Activated CD8-positive, alpha-beta memory T cell treated with anti-CD3 and anti-CD28 coated beads, Interleukin-2, amount 50 U/mL, for 24 hours (primary cell): ENCODE measurements at regions not wholly inside any gene's neighbourhood (a gene's known extent, or its start where the extent isn't known, plus 50 kb on each side); places are given as distances from the start of the nearest gene placed in this dataset.
A peak's percentile ranks its signal among the peaks of the same experiment; 100 is the strongest.

Source experiments
- DNase-seq: peaks from one replicate; pipeline ENCODE4 v3.0.0-alpha.2; 2020; ENCODE audit errors: extremely low read depth

DNA sequence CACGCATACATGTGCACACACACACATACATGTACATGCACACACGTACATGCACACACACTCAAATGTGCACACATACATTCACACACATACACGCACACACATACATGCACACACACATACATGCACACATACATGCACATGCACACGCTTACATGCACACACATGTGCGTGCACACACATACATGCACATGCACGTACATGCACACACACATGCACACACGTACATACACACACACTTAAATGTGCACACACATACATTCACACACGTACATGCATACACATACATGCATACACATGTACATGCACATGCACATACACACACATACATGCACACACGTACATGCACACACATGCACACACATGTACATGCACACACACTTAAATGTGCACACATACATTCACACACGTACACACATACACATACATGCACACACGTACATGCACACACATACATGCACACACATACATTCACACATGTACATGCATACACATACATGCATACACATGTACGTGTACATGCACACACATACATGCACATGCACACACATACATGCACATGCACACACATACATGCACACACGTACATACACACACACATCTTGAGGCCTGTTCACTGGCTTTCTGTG lies 283.7 kb upstream of the ID2 start:
- DNase-seq = no peak

DNA sequence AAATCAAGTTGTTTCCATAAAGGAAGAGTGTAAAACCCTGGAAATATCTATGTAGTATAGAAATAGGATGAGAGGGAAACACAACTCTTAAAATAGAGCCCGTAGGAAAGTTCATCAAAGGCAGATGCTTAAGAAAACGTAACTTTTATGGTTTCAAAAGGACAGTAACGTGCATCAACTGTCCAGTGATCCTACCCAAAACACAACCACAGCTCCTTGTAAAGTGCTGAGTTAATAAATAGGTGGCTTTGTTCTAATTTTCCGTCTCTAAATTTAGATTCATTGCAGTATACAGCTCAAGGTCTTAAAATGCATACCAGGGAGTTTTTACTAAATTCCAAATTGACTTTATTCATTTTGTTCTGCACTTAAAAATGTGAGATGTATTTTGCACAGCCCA lies 282.1 kb upstream of the ID2 start:
- DNase-seq = no peak

DNA sequence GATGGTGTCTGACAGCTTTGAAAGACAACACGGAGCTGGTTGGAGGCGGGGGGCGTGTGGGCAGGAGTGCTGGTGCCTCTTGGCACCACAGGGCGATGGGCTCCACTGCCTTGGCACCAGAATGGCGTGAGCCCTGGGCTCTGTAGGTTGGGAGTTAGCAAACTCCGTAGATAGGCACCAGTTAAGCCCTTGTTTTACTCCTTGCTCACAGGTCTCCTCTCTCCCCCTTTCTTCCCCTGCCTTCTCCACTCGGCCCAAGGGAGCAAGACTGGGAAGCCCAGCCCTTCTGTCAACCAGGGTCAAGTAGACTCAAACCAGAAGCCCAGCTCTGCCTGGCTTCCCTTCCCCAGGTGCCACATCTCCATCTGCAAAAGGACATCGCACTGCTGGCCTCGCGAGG lies 281.7 kb upstream of the ID2 start:
- no peak for DNase-seq

DNA sequence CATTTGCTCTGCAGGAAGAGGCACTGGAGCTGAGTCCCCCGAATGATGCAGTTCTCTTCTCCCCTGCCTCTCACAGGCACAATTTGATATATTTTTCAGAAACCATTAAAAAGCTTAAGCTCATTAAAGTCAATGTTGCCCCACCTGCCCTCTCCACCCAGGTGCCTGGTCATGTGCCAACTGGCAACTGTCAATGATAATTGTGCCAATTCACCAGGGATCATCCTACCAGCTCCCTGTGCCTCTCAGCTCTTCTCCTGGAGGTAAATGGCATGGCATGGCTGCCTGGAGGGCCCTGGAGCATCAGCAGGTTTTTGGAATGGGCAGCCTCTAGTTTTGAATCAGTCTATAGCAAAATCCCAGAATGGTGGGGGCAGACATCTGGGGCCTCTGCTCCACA lies 279.6 kb upstream of the ID2 start:
- DNase-seq = no peak

DNA sequence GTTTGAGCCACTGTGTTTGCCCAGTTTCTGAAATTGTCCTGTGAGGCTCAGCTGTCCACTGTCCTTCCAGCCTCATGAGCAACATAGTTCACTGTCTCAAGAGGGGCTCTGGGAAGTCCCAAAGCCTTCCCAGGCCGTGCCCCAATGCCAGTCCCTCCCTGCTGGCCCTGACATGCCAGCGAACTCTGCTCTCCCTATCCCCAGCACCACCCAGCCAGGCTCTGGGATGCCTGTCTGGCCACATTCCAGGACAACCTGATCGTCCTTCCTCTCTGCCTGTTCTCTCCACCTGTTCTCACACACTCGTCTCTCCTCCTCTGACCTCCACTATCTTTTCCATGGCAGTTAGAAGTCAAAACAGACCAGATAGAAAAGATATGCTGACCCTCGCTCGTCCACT lies 278.0 kb upstream of the ID2 start:
- DNase-seq = no peak

DNA sequence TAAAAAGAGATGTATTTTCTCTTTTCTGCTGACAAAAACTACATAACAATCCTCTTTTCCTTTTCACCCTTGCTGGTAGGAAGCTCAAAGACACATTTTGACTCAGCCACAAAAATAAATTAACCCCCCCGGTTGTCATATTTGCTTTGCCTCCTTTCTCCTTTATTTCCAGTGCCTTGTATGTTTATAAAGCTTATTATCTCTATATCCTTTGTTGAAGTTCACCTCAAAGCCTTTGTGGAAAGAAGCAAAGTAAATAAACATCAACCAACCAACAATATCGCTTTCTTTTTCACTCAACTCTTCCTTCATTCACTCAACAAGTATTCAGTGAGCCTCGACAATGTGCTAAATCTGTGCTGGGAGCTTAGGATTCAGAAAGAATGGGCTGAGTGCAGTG lies 276.5 kb upstream of the ID2 start:
- no peak for DNase-seq

DNA sequence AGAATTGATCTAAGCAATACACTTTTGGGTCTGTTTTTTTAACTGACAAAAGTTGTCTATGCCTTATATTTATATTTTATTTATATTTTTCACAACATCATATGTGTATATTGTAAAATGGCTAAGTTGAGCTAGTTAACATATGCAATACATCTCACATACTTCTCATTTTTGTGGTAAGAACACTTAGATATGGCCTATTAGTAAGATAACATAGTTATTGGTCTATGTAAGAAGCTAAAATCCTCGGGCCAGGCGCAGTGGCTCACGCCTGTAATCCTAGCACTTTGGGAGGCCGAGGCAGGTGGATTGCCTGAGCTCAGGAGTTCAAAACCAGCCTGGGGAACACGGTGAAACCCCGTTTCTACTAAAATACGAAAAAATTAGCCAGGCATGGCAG lies 275.6 kb upstream of the ID2 start:
- no peak for DNase-seq

DNA sequence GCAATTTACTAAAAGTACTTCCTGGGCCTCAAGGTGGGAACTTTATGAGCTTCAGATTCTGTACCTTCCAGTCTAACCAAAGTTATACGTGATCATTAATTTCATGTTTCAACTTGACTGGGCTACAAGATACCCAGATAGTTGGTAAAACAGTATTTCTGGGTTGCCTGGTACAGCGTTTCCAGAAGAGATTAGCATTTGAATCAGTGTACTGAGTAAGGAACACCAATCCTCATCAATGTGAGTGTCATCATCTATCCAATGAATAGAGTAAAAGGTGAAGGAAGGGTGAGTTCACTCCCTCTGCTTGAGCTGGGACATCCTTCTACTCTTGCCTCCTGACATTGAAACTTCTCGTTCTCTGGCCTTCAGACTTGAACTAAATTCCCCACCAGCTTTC lies 274.5 kb upstream of the ID2 start:
- no peak for DNase-seq

DNA sequence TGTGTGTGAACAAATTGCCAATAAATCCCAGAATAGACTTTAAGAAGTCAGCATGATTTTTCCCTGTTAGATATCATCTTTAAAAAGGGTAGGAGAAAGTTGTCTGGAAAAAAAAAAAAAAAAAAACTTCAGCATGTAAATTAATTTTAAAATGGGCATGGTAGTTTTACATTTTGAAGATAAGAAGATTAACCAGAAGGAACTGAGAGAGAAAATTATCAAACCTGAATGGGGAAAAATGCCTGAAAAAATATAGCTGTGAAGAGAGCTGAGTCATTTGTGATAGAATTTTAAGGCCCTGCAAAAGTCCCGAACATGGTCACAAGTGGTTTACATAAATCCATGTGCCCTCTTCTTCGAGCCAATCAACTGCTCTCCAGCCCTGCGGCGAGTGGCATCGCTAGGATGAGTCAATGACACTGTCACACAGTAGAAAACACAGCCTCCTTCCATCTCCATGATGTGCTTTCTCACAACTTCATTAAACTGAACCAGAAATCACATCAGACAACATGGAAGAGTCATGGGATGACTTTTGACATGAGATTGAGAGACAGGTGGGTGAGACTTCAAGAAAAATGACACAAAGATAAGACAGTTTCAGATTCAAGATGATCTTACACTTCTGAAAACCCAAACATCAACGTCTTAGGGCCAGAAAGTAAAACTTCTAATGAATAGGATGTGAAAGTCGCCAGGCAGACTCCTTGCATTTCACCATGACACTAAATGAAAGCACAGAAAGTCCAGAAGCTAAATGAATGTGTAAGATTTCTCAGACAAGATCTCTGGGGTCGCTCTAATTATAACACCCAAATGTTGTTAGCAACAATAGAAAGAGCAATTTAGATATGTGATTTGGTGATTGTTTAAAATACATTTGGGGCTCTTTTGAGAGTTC lies 273.0 kb upstream of the ID2 start:
- peak; percentile 50 for DNase-seq

DNA sequence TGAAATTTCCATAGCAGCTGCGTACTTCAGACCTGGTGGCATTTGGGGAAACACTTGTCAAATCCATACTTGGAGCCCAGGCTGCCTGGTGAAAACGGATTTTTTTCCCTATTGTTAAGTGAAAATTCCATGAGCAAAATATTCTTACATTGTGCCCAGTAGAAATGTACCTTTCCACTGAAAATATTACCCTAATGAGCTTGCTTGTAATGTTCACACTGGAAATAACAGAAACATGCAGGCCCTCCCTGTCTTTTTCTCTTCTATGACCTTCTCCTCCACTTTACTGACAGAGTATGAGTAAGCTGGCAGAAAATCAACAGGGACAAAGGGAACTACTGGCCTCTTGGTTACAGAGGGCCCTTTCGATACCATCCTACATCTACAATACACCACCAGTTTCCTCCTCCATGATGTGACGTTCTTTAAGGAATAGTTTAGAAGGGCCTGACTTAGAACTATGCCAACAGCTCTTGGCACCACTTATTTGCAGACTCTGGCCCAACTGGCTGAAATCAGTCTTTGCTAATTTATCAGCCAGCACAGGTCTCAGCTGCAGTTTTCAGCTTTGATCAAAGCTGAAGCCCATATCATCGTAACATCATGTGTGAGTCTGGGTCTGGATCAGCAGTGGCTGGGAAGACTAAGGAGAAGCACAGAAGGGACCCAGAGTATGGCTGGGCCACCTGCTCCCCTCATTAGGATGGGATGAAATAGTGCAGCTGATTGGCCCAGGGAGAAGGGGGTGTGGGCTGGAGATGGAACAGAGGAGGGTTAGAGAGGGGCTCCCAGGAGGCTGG lies 272.2 kb upstream of the ID2 start:
- DNase-seq = no peak

DNA sequence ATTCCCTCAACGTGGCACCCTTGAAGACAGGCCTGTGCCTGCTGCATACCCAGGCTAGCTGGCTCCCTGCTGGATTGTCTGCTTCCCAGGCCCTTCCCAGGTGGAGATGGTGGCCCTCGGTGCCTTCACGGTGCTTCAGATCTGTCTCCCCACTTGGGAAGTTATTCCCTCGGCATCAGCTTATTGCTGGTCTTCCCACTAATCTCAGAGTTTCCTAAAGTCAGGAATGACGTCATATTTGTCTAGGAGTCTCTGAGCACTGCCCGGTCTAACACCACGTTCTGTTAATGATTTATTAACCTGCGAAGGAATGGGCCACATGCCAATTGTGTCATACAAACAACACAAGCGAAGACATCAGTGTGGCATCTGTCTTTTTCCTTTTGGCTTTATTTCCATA lies 269.8 kb upstream of the ID2 start:
- no peak for DNase-seq

DNA sequence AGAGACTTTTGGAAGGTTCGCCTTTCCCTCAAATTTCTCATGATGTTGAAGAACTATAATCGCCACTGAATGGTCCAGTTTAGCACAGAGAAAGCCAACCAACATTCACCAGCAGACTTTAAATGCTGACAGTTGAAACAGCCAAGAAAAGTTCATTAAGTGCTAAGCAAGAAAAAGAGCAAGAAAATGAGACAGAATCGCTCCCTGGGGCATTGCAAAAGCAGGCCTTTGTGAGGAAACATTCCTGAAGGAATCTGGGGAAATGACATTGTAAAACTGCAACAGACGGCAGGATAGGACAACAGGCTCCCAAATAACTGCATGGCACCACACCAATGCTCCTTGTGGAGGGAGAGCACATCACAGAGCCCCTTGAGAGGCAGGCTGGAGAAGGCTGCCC lies 269.3 kb upstream of the ID2 start:
- DNase-seq = no peak

DNA sequence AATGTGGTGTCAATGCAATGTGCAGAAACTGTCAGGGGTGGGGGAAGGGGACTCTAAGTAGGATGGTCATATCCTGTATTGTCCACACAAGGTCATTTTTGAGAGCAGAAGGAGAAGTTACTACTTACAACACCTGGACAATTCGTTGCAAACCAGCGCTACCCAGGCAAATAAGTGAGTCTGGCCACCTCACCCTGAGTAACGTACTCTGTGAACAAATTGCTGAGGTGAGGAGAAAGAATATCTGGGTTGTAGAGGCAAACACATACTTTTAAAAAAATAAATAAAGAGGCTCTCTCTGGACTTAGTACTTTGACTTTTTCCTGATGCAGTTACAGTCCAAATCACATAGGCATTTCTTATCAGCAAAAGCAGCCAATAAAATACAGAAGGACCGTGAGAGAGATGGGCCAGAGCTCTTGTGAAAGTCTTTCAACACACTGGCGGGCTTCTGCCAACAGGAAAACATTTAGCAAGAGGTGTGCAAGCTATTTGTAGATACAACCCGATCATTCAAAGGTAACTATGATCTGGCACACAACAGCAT lies 268.2 kb upstream of the ID2 start:
- DNase-seq = no peak

DNA sequence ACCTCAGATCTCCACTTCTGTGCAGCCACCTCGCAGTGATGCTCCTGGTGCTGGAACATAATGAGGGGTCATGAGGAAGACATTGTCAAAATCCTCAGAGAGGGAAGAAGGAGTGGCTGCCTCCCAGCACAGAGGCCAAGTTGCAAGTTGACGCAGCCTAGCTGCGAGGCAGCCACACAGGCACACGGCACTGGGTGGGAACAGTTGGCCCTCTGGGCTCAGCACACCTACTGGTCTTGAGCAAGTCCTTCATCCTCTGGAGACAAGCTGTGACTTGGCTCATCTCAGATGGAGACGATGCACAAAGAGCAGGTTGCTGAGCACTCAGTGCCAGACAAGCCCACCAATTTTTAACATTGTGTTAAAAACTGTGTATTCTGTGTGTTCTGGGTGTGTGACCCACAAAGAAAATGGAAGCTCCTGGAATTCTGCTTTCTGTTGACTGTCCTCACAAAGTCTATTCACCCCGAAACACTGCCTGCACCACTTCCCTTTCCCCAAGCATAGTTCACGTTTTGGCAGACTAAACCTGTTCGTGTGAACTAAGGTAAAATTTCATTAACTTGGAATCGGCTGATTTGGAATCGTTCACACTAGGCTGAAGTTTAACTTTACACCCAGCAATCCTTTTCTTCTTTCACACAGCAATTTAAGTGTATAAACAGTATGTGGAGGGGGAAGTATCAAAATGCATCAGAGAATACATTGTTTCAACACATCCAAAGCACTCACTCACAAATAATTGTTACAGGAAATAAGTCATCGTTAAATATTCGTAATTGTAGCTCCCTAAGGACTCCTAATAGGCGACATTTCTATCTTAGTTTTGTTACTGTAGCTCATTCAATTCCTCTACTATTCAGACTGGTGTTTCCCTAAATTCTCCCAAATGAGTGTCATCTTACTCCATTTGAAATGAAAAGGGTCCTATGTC lies 266.6 kb upstream of the ID2 start:
- no peak for DNase-seq

DNA sequence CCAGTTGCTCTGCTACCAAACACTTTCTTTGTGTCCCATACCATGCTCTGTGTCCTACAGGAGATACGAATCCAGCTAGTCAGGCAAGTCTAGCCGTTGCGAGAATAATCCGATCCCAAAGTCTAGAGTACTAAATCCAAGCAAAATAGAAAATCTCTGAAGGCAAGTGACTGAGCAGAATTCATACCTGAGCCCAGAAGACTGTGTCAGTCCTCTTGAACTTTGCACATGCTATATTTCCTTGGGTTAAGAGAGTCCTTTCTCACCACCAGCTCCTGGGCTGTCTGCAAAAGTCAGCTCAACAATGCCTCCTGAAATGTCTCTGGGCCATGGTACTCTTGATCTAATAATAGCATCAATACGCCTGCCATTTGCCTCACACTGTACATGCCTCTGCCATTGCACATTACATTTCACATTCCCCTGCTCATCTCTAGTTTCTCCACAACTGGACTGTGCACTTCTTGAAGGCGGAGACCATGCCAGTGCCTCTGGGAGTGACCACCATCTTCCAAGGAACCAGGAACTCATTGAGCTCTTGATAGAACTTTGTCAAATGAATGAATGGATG lies 265.8 kb upstream of the ID2 start:
- no peak for DNase-seq

DNA sequence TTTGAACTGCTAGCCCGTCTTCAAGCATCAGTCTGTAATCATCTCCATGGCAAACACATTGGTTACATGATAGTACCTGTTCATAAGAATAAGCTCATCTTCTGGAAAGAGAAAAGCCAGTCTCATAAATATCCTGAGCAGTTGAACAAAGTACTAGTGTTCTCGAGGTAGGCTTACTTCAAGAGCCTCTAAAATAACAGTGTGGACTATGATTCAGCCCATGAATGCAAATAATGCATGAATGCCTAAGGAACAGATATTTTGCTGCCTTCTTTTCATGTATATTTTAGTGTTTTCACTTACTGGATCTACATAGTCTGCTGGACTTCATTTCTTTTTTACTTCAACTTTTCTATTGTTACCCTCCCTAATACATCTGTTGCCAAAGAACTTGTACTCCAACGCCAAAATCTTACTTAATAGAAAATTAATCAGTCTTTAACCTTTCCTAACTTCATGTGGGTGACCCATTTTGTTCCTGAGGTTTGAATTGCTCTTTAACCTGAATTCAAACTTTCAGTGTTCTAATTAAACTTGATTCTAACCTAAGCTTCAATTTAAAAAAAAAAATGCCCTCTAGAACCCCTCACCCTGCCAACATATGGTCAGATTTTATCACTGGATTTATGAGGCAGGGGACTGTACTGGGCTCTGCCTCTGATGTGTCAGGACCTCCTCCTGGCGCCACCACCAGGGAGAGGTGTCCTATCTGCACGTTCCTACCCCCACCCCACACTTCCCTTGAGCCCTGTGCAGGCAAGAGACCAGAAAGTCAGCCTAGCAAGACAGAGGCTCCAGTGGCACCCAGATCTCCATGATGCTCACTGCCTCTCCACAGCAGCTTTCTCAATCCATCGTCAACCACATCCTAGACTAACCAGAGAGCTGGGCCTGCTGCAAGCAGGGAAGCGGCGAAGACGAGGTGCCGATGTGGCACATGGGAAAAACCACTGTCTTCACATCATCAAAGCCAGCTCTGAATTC lies 264.7 kb upstream of the ID2 start:
- no peak for DNase-seq

DNA sequence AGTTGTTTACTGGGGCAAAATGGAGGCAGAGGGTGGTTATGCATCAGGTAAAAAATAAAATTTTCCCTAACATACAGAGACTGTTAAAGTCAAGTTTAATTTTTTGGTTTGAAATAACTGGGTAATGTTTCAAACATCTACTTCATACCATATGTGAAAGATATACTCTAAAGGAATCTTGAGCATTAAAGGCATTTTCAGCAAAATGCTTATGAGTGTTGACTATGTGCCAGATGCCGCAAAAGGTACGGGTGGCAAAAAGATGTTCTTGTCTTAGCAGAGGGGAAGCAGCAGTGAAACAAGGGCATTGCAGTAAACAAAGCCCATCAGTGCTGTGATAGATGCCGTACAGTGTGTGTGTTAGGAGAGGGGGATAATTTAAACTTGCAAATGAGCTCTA lies 263.1 kb upstream of the ID2 start:
- DNase-seq = no peak

DNA sequence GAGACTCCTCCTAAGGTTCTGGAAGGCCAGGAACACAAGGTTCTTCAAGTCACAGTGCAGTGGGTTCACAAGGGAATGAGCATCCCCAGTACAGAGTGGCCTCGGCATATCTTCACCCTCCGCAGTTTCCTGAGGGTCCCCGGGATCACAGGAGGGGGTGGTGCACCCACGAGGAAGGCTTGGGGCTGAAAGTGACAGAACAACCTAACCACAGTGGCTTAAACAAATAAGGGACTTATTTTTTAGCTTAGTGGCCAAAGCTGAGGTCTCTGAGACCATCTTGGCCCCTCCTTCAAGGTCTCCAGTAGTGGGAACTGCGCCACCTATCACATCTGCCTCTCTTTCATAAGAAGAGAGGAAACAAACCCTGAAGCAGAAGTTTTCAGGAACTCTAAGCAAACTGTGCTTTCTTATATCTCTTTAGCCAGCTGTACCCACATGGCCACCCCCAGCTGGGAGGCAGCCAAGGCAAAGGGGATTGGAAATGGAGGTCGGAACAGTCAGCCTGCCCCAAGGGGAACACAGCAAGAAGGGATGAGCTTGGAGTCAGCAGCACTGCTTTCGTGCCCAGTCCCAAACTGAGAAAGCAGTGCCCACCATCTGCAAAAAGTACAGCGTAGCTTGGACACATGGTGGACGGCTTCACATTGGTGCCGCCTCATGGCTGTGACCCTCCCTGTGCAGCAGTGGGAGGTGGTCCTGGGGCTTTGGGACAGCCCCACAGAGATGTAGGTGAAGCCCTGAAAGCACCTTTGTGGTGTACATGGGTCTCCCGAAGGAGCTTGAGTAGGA lies 260.0 kb upstream of the ID2 start:
- no peak for DNase-seq

DNA sequence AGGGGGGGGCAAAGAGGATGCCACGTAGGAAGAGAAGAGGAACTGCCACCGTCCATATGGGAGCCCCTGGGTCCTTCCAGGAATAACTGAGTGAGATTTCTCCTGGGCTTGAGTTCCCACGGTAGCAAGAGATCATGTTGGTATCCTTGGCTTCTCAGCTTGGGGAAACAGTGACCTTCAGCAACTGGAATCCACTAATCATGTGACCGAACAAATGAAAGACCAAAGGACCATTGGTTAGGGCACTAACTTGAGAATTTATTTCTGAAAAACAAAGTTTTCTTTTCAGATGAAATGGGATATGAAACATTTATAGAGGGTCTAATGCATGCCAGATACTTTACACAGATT lies 259.4 kb upstream of the ID2 start:
- DNase-seq = no peak
